GM12874 (cell line): ENCODE measurements at regions not wholly inside any gene's neighbourhood (a gene's known extent, or its start where the extent isn't known, plus 50 kb on each side); places are given as distances from the start of the nearest gene placed in this dataset.

Experiments
- TF ChIP-seq, protein P1 (sequence below): IDR thresholded peaks from 2 replicates; pipeline ENCODE4 v1.5.1; 2011; ENCODE audit warnings: low read depth, mild to moderate bottlenecking, control low read depth, low read length, moderate library complexity; ENCODE audit not compliant: insufficient read depth

GRCh38 chr3:193874997-193875593 lies 260.9 kb upstream of the HES1 start:
- TF ChIP-seq, protein P1, sequence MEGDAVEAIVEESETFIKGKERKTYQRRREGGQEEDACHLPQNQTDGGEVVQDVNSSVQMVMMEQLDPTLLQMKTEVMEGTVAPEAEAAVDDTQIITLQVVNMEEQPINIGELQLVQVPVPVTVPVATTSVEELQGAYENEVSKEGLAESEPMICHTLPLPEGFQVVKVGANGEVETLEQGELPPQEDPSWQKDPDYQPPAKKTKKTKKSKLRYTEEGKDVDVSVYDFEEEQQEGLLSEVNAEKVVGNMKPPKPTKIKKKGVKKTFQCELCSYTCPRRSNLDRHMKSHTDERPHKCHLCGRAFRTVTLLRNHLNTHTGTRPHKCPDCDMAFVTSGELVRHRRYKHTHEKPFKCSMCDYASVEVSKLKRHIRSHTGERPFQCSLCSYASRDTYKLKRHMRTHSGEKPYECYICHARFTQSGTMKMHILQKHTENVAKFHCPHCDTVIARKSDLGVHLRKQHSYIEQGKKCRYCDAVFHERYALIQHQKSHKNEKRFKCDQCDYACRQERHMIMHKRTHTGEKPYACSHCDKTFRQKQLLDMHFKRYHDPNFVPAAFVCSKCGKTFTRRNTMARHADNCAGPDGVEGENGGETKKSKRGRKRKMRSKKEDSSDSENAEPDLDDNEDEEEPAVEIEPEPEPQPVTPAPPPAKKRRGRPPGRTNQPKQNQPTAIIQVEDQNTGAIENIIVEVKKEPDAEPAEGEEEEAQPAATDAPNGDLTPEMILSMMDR, result no peak

GRCh38 chr3:193875601-193876321 lies 260.2 kb upstream of the HES1 start:
- TF ChIP-seq, protein P1, result no peak

DNA sequence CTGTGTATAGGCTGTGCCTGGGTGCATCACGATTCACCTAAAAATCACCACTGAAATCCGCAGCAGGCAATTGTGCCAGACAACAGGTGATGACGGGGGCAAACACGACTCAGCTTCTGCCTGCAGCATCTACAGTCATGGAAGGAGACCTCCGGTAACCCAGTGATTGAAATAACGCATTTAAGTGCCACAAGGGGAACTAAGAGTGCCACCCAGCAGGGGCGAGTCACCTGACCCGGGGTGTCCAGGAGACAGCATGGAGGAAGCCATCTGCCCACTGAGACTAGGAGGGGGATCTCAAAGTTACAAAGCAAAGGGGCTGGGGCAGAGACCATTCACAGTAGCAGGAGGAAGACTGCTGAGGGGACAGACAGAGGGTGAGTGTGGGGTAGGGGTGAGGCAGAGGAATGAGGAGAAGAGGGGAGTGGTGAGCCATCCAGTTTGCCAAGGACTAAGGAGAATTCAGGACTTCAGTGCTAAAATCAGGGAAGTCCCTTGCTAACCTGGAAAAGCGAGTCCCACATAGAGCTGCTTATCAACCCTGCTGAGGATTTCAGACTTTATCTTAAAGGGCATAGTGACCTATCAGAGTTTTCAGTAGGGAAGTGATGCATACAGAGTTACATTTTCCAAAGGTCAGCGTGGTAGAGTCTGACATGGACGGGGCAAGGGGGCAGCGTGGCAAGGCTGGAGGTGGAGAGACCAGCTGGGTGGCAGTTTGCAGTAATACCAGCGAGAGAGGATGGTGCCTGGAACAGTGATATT lies 256.7 kb upstream of the HES1 start:
- TF ChIP-seq, protein P1, result no peak

- TF ChIP-seq, protein P1, result no peak
Measured at GRCh38 chr3:193879864-193880242, 256.1 kb upstream of the HES1 start.

GRCh38 chr3:193882091-193882490 lies 253.9 kb upstream of the HES1 start:
- TF ChIP-seq, protein P1, result no peak

DNA sequence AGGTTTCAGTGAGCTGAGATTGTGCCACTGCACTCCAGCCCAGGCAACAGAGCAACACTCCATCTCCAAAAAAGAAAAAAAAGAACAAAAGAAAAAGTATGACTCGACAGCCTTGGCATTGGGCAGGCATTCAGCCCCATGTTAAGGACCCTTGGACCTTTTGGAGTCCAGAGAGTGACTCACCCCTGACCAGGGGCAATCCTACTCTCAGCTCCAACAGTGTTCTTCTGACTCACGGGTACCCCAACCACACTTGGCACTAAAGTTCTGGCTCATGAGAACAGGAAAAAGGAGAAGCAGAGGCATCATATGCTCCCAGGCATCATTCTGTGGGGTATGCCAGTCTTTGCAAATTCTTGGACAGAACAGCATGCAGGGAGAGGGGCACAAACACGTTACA lies 252.4 kb upstream of the HES1 start:
- TF ChIP-seq, protein P1, result no peak

DNA sequence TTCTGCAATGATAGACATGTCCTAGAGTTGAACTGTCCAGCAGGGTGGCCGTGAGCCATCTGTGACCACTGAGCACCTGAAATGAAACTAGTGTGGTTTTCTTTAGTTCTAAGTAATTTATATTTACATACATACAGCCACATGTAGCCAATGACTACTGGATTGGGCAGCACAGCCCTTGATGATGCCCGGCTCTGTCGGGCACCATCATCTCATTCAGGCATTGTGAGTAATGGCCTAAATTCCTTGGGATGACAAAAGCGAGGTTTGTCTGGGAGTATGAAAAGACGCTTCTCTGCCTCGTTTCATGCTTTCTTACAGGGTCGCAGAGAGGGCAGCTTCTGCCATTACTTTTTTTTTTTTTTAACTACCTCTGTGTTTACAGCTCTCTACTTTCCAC lies 251.9 kb upstream of the HES1 start:
- TF ChIP-seq, protein P1, result no peak
